ENCODE measurements at regions not wholly inside any gene's neighbourhood (a gene's known extent, or its start where the extent isn't known, plus 50 kb on each side); places are given as distances from the start of the nearest gene placed in this dataset.
"Not testable (repeated sequence)": the region's sequence is repeated elsewhere in the genome, so short reads cannot be mapped to it uniquely, and the experiment has no call there.

GRCh38 chr2:167794554-167795255 lies 452.7 kb downstream of the STK39 start:
- DNase-seq (ENCODE audit: low spot score): no peak

- DNase-seq (ENCODE audit: low spot score): no peak
Measured at GRCh38 chr2:167793725-167794124, 453.7 kb downstream of the STK39 start.

DNA sequence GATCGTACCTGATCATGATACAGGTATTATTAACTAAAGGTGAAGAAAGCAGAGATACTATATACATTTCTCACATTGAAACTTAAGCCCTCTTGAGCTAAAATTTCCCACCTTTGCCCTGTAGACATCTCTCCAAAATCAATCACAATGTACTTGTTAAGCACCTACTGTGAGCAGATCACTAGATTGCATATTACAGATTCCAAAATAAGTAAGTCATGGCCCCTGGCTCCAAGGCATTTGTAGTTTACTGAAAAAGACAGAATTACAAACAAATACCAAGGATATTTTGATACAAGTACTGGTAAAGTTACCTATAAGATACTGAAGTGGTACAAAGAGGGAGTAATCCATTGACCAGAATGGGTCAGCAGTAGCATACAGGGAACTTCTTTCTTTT lies 455.3 kb downstream of the STK39 start:
- DNase-seq (ENCODE audit: low spot score): no peak

DNA sequence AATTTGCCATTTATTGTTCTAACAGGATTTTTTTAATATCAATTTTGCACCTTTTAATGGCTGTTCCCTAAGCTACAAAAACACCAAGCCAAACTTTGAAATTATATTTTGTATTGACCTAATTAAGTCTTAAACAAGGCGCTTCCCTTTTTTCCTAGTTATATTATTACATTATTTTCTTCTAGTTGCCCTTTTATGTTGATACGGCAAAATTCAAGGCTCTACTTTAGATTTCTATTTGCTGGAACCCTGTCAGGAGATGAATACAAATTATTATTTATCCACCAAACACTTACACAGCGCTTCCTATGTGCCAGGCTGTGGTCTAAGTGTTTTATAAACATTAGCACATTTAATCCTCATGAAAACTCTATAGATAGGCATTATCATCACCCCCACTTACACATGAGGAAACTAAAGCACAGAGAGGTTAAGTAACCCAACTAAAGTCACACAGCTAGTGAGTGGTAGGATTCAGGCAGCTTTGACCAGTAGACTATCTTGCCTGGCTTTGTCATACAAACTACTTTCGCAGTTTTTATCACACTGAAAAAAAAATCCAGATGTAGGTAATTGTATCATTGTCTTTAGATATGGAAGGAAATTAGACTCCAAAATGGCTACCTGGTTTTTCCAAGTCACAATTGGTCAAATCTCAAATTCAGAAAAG lies 456.5 kb downstream of the STK39 start:
- no peak for DNase-seq (ENCODE audit: low spot score)

DNA sequence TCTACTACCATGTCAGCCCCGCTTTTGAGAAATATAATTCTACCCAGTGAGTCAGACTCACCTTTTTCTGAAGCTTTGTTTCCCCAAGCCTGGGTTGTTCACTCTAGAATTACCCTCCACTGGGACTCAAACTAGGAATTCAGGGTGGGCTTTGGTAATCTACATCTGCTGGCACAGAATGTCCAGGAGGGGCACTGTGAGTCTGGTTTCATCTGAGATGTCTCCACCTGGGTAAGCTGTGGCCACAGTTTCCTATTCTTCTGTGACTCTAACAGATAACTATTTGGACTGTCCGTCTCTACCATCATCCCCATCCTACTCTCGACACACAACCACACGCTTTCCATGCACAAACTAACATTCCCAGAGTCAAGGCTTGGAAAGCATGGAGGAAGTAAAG lies 457.2 kb downstream of the STK39 start:
- no peak for DNase-seq (ENCODE audit: low spot score)

DNA sequence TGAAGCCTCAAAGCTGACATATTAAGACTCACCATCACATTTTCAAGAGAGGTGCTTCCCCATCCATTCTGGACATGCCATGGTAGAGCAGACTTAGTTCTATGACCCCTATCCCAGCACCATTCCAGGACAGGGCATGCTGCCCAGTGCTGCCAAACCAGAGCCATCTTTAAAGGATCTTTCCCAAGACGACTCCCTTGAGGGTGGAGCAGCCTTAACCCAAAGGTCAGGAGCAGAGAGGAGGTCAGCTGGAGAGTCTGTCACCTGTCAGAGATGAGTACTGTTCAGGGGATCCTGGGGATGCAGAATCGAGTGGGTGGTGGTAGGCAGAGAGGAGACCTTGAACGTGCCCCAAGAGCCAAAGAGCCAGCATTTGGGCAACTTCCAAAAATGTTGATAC lies 459.8 kb downstream of the STK39 start:
- DNase-seq (ENCODE audit: low spot score): no peak

GRCh38 chr2:167787021-167787420 lies 460.4 kb downstream of the STK39 start:
- peak; percentile 90 for DNase-seq (ENCODE audit: low spot score)

GRCh38 chr2:167785606-167786216 lies 461.7 kb downstream of the STK39 start:
- DNase-seq (ENCODE audit: low spot score): no peak

DNA sequence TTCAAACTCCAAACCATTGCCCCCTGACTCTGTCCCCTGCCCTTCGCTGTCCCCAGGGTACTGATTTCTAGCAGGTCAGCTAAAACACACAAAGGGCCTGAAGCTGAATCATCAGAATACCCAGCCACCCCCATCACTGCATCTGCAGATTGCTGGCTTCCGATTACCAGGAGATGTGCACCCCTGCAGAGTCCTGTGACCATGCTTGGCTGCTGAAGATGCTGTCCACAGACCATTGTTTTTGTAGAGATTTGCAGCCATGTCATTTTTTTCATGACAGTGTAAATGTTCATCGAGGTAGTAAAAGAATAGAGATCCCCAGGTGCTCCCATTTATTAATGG lies 463.3 kb downstream of the STK39 start:
- no peak for DNase-seq (ENCODE audit: low spot score)

DNA sequence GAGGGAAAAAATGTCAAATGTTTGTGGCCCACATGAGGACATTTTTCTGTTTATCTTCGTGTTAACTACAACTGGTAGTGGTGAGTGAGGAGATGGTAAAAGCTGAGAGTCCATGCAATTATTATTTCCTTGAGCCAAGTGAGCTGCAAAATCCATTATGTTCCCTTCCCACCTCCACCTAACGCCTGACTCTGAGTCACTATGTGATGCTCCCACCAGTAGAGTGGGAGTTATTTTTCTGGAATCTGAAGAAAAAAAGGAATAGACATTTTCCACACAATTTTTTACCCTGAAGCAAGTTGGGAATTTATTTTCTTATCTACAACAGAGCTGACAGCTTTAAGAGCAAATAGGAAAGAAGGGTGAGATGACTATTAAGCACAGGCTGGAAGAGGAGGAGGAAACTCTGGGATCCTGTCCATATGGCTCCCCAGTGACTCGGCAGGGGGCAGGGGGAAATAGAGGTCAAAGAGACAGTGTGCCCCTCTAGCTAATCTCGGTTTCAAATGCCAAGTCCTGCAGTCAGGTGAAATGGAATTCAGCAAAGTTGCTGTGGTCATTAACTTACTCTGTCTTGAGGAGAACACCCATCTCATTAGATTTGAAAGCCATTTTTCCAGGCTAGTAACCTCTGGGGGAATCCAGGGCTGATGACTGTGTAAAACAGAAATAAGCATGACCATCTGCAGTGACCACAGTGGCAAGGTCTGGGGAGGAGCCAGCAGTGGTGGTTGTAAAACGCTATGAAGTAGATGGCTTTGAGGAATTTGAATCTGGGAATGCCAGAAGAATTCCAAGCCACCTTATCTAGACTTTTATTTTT lies 463.9 kb downstream of the STK39 start:
- no peak for DNase-seq (ENCODE audit: low spot score)

GRCh38 chr2:167781629-167782028 lies 465.8 kb downstream of the STK39 start:
- DNase-seq (ENCODE audit: low spot score): not testable (repeated sequence)

DNA sequence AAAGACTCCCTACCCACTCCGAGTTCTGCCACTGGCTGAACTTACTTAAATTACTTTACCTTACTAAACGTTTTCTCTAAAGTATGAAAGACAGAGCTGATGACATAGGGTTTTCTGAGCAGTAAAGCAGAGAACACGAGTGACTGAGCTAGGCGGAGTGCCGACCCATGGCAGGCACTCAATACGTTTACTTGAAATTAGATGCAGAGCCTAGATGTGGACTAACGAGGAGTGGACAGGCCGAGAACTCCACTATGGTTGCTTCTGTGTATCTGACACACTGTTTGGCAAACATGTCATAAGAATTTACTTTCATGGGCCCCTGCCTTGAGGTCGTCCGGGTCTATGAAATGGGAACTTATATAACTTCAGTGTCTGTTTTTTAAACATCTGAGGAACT lies 471.0 kb downstream of the STK39 start:
- no peak for DNase-seq (ENCODE audit: low spot score)

DNA sequence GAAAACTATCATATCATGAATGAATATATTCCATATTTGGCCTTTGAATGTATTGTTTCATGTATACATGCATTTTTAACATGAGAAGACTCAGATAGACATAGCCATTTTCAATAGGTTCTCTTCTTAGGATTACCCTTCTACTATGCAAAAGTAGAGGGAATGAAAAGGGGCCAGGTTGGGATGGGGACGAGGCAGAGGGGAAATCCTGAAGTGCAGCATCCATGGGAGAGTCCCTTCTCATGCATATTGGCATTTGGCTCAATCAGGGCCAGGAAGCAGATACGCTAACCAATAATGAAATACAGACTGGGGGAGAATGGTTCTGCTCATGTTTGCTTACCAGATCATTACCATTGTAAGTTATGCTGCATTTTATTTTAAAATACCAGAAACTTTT lies 475.8 kb downstream of the STK39 start:
- DNase-seq (ENCODE audit: low spot score): no peak

GRCh38 chr2:167769020-167769419 lies 478.4 kb downstream of the STK39 start:
- DNase-seq (ENCODE audit: low spot score): no peak

DNA sequence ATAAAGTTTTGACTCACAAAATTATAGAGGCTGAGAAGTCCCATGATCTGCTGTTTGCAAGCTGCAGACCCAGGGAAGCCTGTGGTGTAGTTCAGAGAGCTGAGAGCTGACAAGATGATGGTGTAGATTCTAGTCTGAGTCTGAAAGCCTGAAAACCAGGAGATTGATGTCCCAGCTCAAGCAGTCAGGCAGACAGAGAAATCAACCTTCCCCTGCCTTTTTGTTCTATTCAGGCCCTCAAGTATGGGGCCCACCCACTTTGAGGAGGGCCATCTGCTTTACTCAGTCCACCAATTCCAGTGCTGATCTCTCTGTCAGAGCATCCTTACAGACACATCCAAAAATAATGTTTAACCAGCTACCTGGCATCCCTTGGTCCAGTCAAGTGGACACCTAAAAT lies 479.6 kb downstream of the STK39 start:
- no peak for DNase-seq (ENCODE audit: low spot score)

DNA sequence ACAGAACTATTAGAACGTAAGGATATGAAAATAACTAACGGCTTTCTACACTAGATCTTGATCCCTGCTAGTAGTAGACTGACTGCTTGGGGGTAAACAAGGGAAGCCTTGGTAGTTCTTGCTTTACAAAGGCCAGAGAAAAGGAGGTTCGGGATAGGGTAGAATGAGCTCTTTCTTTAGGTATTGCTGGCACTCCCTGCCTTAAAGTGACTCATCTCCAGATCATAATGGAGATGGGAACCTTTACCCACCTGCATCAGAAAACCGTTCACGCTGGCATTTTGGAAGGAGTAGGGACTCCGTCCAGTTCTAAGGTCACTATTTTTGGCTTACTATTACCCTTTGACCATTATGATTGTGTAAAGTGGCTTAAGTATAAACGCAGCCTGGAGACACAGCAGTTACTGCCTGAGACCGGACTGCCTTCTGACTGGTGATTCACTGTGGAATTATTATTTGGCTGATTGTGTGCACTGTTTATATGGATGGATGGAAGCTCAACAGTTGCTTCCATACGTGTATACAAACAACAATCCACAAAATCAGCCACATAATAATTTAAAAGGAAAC lies 482.5 kb downstream of the STK39 start:
- DNase-seq (ENCODE audit: low spot score): no peak

- no peak for DNase-seq (ENCODE audit: low spot score)
Measured at GRCh38 chr2:167761465-167762136, 485.8 kb downstream of the STK39 start.

- peak; percentile 13 for DNase-seq (ENCODE audit: low spot score)
Measured at GRCh38 chr2:167759531-167759930, 487.9 kb downstream of the STK39 start.

DNA sequence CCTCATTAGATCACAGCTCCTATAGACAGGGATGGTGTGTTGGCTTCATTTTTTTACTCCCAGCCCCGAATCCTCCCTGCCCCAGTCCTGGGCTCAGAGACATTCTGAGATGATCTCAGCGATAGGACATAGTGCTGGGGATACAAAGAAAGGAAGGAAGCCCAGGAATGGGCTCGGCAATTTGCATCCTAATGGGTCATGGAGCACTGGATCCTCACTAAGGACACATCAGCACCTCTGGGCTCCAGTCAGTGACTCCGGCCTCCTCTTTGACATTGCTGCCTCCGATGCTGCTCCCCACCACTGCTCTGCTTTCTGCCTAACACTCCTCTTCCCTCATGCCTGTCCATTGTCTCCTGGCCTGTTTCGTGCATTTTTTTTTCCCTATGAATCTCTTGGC lies 489.1 kb downstream of the STK39 start:
- DNase-seq (ENCODE audit: low spot score): no peak

GRCh38 chr2:167756446-167756845 lies 490.9 kb downstream of the STK39 start:
- DNase-seq (ENCODE audit: low spot score): no peak

DNA sequence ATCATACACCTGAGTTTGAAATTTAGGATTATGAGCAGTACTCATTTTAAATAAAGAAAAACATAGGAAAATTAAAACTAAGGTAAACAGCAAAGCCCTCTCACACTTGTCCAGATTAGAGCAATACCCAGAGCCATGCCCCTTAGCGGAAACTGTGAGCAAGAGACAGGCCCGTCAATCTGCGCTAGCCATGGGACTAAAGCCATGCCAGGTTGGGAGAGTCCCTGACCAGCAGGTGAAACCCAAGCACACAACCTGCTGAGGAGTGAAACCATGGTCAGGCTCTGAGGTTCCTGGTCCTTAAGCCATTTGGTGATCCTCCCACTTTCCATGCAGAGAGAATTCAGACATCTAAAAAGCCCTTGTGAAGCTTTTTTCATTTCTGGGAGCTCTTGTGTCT lies 494.3 kb downstream of the STK39 start:
- no peak for DNase-seq (ENCODE audit: low spot score)

Measured in SK-N-DZ (cell line).